H7 (cell line): ENCODE measurements at regions not wholly inside any gene's neighbourhood (a gene's known extent, or its start where the extent isn't known, plus 50 kb on each side); places are given as distances from the start of the nearest gene placed in this dataset.

Experiments
- DNase-seq: peaks from one replicate; pipeline ENCODE4 v3.0.0; 2012
- H3K27me3 ChIP-seq: 2 replicates; pipeline ENCODE4 v1.6.0; 2011; ENCODE audit warnings: mild to moderate bottlenecking, low read length; ENCODE audit not compliant: control insufficient read depth, insufficient read depth
- H3K36me3 ChIP-seq: replicated peaks from 2 replicates; pipeline ENCODE4 v1.5.1; 2011; ENCODE audit warnings: low read length; ENCODE audit not compliant: control insufficient read depth, insufficient read depth
- H3K4me3 ChIP-seq: 2 replicates; pipeline ENCODE4 v1.5.1; 2011; ENCODE audit warnings: low read depth, mild to moderate bottlenecking, control low read depth, low read length, moderate library complexity; ENCODE audit not compliant: insufficient read depth

DNA sequence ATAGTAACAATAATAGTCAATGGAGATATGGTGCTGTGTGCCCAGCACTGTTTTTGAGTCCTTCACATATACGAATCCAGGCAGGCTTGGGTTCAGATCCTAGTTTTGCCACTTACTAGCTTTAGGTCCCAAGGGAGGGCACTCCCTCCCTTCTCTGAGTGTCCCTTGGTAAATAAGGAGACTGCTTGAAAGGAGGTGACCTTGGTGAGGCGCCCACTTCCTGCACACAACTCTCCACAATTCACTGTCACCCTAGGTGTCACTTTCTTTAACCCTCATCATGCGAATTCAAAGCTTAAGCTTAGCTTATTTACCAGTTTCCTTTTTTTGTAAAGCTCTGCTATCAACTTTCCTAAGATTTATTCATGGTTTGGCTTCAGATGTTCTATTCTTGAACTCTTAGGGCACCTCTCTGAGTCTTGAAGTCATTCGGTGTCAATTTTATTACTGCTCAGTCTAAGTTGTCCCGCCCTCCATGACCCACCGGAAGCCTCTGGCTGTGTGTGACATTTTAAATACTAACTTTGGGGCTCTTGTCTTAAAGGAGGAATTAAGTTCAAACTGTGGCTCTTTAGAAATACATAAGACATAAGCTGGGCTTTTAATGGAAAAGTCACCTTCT is 170.7 kb upstream of the ZNF618 start:
- DNase-seq = no peak

DNA sequence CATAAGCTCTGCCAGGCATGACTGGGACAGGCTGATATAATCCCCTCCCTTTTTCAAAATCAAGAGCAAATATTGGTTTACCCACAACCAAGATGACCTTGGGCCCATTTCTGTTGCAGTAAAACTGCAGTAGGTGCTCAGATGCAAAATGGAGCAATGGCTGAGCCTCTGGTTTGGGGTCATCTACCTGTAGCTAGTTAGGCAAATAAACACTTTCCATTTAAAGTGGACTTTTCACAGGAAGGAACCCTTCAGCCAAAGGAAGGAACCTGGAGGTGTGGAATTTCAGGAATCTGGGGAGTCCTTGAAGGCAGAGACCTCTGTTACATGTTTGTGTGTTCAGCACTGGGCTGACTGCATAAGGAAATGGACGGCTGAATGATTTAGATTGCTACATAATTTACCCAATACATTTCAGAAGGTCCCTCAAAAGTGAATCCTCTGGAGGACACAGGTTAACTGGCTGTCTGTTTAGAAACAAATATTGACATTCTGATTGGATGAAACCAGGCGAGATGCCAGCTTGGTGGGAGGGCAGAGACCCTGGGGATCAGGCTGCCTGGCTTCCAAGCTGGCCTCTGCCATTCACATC is 170.1 kb upstream of the ZNF618 start:
- Histone ChIP-seq H3K27me3 (no peaks in the 10 kb centered on the region), H3K4me3 (no peak overlapping the region), H3K36me3 (no peaks in the 10 kb centered on the region)
- no peak for DNase-seq

More for the DNA sequence above, 170.7 kb upstream of the ZNF618 start:
- Histone ChIP-seq H3K27me3 (no peaks in the 10 kb centered on the region), H3K4me3 (no peak overlapping the region), H3K36me3 (no peaks in the 10 kb centered on the region)

DNA sequence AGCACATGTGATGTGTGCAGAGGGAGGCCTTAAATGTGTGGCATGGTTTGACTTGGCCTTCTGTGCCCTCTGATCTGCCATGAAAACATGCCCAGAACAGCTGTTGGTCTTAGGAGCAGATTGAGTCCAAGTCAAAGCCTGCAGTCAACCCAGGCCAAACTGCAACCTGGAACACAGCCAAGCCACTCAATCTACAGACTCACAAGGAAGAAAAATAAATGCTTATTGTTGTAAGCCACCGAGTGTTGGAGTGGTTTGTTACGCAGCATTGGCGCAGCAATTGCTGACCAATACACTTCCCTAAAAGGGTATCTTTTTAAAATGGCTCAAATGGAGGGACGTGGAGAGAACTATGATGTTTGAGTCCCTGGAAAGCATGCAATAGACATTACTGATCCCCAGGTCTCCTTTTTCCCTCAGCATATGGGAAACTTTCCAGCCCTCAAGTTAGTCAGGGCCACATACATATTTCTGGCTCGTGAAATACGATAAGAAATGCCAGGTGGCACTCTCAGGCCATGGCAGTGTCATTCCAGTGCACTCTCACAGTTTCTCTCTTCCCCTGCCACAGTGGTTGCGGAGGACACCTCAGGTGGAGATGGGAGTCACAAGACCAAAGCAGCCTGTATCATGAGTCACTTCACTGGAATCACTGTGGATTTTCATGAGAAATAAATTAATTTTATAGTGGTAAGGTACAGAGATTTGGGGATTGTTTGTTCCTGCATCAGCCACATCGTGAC is 168.0 kb upstream of the ZNF618 start:
- no peak overlapping the region for H3K4me3 ChIP-seq
- no peak for DNase-seq
- H3K27me3 ChIP-seq = no peaks in the 10 kb centered on the region
- H3K36me3 ChIP-seq = no peaks in the 10 kb centered on the region

DNA sequence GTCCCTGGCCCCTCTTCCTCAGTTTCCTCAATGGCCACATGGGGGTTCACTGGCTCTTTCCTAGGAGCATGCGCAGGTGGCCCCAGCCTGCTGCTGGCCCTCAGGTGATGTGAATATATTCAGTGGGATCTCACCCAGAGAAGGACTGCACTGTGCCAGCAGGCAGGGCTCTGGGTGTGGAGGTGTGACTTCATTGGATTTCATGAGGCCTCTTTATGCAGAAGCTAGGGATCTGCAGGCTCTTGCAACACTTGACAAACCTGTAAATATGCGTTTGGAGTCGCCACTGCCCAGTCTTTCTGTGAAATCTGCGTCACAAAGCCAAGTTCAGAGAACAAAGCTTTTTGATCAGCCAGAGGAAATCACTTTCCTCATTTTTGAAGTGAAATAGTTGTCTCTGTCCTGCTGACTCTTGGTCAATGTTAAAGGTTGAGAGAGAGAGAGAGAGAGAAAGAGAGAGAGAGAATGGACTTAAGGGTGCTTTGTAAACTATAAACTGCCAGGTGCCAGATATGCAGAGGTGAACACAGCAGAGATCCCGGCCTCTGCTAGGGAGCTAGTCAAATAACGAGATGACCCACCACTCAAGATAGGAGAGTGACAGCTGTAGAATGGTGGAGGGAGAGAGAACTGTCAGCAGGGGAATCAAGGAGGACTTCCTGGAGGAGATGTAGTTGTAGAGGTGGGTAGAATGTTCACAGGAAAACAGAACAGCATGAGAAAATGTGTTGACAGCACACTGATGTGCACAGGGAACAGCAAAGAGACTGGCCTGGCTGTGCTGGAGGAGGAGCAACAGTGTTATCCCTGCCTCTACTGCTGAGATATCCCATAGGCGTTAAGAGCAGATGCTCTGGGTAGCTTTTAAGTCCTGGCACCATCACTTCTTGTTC is 167.0 kb upstream of the ZNF618 start:
- Histone ChIP-seq H3K4me3 (no peak overlapping the region), H3K27me3 (no peaks in the 10 kb centered on the region)
- DNase-seq = no peak

DNA sequence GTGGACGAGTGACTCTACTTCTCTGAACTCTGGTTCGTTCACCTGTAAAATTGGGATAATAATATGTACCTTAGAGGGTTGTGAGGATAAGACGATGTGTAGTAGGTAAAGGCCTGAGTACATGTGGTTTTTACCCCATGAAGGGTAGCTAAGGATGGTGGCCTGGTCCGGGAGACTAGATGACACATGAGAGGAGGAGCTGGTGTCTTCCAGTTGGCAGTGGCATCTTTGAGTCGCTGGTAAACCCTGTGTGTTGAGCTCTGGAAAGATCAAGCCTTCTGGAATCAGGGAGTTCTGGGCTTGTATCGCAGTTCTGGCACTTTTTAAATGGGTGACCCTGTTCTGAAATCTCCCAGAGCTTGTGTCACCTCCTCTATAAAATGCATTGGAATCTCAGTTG is 166.4 kb upstream of the ZNF618 start:
- no peak overlapping the region for H3K4me3 ChIP-seq
- H3K36me3 ChIP-seq = no peaks in the 10 kb centered on the region
- DNase-seq = no peak
- H3K27me3 ChIP-seq = no peaks in the 10 kb centered on the region

More for the DNA sequence above, 167.0 kb upstream of the ZNF618 start:
- H3K36me3 ChIP-seq = no peaks in the 10 kb centered on the region

DNA sequence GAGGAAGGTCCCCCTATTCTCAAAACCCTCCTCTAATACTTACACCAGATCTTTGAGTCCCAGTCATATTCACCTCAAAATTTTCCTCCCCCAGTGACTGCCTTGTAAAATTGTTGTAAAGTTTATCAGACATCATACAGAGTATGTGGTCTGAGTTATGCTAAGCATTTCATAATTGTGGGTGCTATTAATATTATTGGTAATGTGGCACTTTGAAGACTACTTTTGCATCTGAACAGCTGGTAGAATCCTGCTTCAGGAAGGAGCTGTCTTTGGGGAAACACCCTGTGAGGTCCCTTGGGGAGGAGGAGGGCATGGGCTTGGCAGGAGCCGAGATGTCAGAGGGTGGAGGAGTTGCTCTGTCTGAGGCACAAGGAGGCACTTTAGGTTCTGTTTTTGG is 164.9 kb upstream of the ZNF618 start:
- no peak for DNase-seq
- H3K36me3 ChIP-seq = no peaks in the 10 kb centered on the region
- no peak overlapping the region for H3K4me3 ChIP-seq
- no peaks in the 10 kb centered on the region for H3K27me3 ChIP-seq

DNA sequence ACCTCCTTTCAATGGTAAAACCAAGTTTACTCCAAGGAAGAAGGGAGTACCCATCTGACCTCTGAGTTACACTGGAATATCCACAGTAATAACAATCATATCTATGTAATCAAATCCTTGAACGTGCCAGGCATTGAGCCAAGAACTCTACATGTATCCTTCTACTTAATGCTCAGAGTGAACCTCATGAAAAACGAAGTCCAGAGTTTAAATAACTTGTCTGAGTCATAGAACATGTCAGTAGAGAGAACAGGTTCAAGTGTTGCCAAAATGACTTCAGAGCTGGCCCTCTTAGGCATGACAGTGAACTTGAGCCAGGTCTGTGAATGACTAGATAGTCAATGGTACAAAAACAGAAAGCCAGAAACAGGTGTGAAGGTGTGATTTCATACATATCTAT is 164.1 kb upstream of the ZNF618 start:
- Histone ChIP-seq H3K4me3 (no peak overlapping the region), H3K36me3 (no peaks in the 10 kb centered on the region), H3K27me3 (no peaks in the 10 kb centered on the region)
- no peak for DNase-seq

DNA sequence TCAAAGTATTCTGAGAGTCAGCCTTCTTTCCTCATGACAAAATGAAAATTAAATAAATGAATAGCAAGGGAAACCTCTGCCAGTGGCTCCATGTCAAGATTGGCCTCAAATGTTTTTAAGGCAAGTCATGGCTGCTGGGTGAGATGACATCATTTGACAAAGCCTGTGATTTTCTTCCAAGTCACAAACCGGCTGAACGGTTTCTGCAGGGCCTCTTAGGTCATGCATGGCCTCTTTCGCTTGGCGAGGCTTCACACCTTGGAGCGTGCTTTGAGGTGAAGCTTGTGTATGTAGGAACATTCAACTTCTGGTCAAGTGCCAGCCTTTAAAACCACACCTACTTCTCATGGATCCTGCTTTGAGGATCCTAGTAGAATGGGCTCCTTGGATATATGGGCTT is 161.0 kb upstream of the ZNF618 start:
- Histone ChIP-seq H3K36me3 (no peaks in the 10 kb centered on the region), H3K27me3 (no peaks in the 10 kb centered on the region), H3K4me3 (no peak overlapping the region)
- no peak for DNase-seq

DNA sequence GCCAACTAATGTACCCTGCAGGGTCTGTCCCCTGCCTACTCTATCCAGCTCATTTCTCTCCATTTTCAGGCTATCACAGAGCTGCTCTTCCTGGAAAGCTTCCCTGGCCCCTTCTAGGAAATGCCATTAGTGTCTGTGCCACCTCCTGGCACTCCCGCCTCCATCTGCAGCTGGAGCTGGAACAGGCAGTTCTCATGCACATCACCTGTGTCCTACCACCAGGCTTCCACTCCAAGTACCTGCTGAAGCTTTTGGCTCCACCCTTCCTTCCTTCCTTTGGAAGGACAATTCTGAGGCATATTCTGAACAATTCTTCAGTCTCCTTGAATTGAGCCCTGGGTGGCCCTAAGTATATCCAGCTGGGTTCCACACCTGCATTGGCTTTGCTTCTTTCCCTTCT is 156.2 kb upstream of the ZNF618 start:
- Histone ChIP-seq H3K27me3 (no peaks in the 10 kb centered on the region), H3K4me3 (no peak overlapping the region), H3K36me3 (no peaks in the 10 kb centered on the region)
- no peak for DNase-seq

DNA sequence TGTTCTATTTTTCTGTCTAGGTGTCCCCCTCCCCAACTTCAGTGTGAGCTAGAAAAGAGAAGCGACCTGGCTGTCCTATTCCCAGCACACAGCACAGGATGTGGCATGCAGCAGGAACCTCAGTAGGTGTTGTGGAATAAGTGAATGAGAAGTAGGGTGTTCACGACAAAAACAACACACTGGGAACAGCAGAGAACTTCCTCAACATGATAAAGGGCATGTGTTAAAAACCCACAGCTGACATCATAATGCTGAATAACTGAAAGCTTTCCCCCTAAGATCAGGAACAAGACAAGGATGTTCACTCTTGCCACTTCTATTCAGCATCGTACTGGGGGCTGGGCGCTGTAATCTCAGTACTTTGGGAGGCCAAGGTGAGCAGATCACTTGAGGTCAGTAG is 155.6 kb upstream of the ZNF618 start:
- Histone ChIP-seq H3K36me3 (no peaks in the 10 kb centered on the region), H3K27me3 (no peaks in the 10 kb centered on the region), H3K4me3 (no peak overlapping the region)
- DNase-seq = no peak

DNA sequence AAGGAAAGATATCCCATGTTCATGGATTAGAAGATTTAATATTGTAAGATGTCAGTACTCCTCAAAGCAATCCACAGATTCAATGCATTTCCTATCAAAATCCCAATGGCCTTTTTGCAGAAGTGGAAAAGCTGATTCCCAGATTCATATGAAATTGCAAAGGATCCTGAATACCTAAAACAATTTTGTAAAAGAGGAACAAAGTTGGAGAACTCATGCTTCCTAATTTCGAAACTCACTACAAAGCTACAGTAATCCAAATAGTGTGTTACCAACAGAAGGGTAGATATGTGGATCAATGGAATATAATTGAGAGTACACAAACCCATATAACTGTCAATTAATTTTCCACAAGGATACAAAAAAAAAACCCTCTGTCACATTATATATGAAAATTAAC is 154.3 kb upstream of the ZNF618 start:
- Histone ChIP-seq H3K36me3 (no peaks in the 10 kb centered on the region), H3K27me3 (no peaks in the 10 kb centered on the region), H3K4me3 (no peak overlapping the region)
- DNase-seq = no peak

DNA sequence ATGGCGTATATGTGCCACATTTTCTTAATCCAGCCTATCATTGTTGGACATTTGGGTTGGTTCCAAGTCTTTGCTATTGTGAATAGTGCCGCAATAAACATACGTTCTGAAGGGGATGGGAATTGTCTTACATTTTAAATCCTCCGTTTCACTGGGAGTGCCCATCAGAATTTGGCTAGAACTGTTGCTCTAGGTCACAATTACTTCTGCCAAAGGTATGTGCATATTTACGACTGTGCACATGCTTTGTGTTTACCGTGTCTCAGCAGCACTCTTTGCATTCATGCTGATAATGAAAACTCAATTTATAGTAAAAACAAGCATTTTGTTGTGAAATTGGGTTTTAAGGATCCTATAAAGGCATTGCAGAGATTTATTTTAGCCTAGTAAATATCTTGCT is 151.9 kb upstream of the ZNF618 start:
- H3K36me3 ChIP-seq = no peaks in the 10 kb centered on the region
- no peak overlapping the region for H3K4me3 ChIP-seq
- no peak for DNase-seq
- no peaks in the 10 kb centered on the region for H3K27me3 ChIP-seq

DNA sequence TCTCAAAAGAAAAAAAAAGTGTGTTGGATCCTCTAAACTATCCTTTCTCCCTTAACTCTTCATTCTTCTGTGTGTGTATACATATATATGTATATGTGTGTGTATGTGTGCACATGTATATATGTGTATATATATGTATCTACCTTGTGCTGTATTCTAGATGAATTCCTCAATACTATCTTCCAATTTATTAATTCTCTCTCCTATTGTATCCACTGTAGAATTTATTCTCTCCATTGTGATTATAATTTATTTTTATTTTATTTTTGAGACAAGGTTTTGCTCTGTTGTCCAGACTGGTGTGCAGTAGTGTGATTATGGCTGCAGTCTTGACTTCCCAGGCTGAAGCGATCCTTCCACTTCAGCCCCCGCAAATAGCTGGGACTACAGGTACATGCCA is 147.1 kb upstream of the ZNF618 start:
- Histone ChIP-seq H3K36me3 (no peaks in the 10 kb centered on the region), H3K4me3 (no peak overlapping the region), H3K27me3 (no peaks in the 10 kb centered on the region)
- no peak for DNase-seq

DNA sequence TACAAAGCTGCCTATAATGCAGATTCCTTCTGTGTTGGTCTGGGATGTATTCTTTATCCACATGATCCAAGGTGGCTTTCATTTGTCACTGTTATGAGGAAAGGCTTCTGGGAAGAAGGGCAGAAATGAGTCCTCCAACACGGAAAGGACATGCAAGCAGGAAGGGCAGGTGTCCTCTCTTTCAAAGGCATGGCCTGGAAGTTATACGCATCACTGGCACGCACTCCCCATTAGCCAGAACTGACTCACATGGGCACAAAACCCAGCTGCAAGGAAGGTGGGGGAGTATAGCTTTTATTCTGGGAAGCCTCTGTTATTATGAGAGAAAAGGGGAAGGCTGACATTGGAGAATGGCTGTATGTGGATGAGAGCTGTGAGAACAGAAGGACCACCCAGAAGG is 141.3 kb upstream of the ZNF618 start:
- DNase-seq = no peak
- H3K4me3 ChIP-seq = no peak overlapping the region
- H3K27me3 ChIP-seq = no peaks in the 10 kb centered on the region
- no peaks in the 10 kb centered on the region for H3K36me3 ChIP-seq
